Lower leg skin (tissue), 4 donors: ENCODE measurements at regions not wholly inside any gene's neighbourhood (a gene's known extent, or its start where the extent isn't known, plus 50 kb on each side); places are given as distances from the start of the nearest gene placed in this dataset.

Experiments
- DNase-seq, 2 donors: peaks; one replicate each; pipeline ENCODE4 v3.0.0-alpha.2; 2019; ENCODE audit warnings: low spot score in 2 of 2
- H3K4me3 ChIP-seq: fragments of 200-600 bp; sonication (generic); 2 replicates; pipeline ENCODE4 v1.5.1; 2017; ENCODE audit warnings: mild to moderate bottlenecking, low read depth; ENCODE audit not compliant: poor library complexity, severe bottlenecking
- POLR2A ChIP-seq, 2 donors: fragments of 450-650 bp; IDR thresholded peaks; one replicate each; pipeline ENCODE4 v1.6.1; 2016 to 2017; ENCODE audit warnings: antibody characterized with exemption in 2 of 2, mild to moderate bottlenecking in 1 of 2, moderate library complexity in 1 of 2
- WGBS, 2 donors: methylation state at CpG; one replicate each; pipeline ENCODE4 v1.1.5; 2018; 5-methylcytosine and 5-hydroxymethylcytosine counted together
- intact Hi-C: fragments of 100-400 bp; cut with DNase I; formaldehyde crosslinking; loops from one replicate; pipeline ENCODE4 v1.15.0; 2023; ENCODE audit warnings: low total_unique reads
- TF ChIP-seq, protein P1 (sequence below), 3 donors: fragments of 450-650 bp; IDR thresholded peaks; one replicate each; pipeline ENCODE4 v1.5.1; 2016; ENCODE audit warnings: antibody characterized with exemption in 3 of 3, mild to moderate bottlenecking in 3 of 3, moderate library complexity in 2 of 3

DNA sequence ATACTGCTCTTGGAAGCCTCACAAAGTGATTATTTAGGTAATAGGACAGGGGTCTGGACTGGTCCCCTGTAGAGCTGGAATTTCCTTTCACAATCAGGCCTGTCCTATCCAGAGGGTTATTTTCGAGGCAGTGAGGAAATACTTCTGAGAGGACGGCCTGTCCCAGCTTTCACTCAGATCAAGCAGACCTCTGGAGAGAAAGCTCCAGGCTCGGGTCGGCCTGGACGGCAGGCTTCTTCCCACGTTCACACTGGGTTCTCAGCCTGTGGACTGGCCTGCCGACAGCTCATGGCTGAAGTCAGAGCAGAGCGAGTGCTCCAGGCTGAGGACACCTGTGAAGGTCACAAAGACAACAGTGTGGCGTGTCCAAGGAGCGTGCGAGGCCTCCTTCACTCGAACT, 405.3 kb downstream of the VPS13C start:
- TF ChIP-seq, protein P1, sequence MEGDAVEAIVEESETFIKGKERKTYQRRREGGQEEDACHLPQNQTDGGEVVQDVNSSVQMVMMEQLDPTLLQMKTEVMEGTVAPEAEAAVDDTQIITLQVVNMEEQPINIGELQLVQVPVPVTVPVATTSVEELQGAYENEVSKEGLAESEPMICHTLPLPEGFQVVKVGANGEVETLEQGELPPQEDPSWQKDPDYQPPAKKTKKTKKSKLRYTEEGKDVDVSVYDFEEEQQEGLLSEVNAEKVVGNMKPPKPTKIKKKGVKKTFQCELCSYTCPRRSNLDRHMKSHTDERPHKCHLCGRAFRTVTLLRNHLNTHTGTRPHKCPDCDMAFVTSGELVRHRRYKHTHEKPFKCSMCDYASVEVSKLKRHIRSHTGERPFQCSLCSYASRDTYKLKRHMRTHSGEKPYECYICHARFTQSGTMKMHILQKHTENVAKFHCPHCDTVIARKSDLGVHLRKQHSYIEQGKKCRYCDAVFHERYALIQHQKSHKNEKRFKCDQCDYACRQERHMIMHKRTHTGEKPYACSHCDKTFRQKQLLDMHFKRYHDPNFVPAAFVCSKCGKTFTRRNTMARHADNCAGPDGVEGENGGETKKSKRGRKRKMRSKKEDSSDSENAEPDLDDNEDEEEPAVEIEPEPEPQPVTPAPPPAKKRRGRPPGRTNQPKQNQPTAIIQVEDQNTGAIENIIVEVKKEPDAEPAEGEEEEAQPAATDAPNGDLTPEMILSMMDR (IDR thresholded peaks at IDR 0.05) = no peak
- no peak for TF ChIP-seq POLR2A (IDR thresholded peaks at IDR 0.05)
- H3K4me3 ChIP-seq = no peak overlapping the region
- WGBS, 2 donors = 90 to 91% methylated on average over 12 of the region's 12 CpGs
- DNase-seq = no peak
- intact Hi-C loops = no loop called here

DNA sequence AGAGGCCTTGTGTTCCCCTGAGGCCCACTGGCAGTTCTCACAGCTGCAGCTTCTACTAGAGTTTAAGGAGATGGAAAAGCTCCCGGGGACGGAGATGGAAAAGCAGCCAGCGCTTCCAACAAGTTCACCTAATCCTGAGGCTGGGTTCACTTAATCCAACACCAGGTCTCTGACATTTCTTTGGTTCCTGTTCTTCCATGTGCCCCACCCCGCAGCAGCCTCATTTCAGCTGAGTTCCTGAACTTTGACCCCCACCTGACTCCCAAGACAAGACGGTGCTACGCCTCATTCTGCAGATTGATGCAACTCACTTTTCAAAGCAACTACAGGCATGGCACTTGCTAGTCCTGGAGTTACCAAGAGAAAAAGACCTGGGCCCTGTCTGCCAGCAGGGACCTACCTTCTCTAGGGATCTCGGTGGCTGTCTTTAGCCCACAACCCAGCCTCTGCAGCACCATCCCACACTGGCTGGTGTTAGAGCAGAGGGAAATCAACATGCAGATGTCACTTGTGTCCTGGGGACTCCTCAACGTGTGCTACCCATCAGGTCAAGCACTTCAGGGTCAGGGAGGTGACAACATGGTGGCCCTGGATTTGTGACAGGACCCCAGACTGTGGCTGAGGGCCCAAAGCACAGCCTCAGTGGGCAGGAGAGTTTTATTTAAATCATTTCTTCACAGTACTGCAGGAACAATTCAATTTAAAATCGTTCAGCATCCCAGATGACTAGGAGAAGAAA, 406.1 kb downstream of the VPS13C start:
- 86 to 88% methylated on average over 9 of the region's 9 CpGs for WGBS, 2 donors
- DNase-seq = no peak
- intact Hi-C loops = no loop called here
- no peak overlapping the region for H3K4me3 ChIP-seq
- TF ChIP-seq POLR2A (IDR thresholded peaks at IDR 0.05) = no peak
- TF ChIP-seq, protein P1 (IDR thresholded peaks at IDR 0.05) = no peak

DNA sequence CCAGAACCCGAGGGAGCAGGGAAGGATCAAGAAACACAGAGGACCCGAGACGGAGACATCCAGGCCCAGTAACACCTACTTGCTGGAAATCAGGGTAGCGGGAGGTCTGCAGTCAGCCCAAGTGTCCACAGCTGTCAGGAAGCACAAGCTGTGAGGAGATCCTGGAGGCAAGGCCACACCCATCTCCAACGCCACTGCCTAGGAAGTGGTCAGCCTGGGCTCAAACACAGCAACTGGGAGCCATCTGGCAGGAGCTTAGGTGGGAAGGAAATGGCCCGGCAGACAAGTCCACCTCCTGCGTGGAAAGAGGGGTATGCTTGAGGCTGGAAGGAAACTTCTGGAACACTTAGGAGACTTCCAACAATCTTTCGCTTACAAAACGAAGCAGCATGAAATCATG, 407.1 kb downstream of the VPS13C start:
- no peak for TF ChIP-seq POLR2A (IDR thresholded peaks at IDR 0.05)
- TF ChIP-seq, protein P1 (IDR thresholded peaks at IDR 0.05) = no peak

DNA sequence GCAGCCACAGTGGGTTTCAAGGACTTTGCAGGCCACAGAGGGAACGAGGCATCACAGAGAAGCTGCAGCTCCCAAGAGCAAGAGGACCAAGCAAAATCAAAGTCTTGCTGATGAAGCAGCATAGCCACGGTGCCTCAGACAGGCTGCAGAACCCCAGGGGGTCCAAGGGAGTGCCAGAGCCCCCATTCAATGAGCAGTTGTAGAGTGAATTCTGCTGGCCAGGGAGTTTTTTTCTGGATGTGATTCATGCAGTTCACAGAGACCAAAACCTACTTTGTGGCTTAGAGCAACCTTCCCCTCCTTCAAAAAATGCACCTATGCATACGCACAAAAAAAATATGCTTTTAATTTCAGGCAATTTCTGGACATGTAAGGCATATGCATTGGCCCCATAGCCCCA, 409.0 kb downstream of the VPS13C start:
- 77 to 80% methylated on average over 3 of the region's 3 CpGs for WGBS, 2 donors
- no peak overlapping the region for H3K4me3 ChIP-seq
- DNase-seq = no peak
- no peak for TF ChIP-seq POLR2A (IDR thresholded peaks at IDR 0.05)
- TF ChIP-seq, protein P1 (IDR thresholded peaks at IDR 0.05) = no peak
- intact Hi-C loops = no loop called here

More for the DNA sequence above, 407.1 kb downstream of the VPS13C start:
- intact Hi-C loops = no loop called here
- 67 to 75% methylated on average over 9 of the region's 9 CpGs for WGBS, 2 donors
- no peak overlapping the region for H3K4me3 ChIP-seq
- no peak for DNase-seq

DNA sequence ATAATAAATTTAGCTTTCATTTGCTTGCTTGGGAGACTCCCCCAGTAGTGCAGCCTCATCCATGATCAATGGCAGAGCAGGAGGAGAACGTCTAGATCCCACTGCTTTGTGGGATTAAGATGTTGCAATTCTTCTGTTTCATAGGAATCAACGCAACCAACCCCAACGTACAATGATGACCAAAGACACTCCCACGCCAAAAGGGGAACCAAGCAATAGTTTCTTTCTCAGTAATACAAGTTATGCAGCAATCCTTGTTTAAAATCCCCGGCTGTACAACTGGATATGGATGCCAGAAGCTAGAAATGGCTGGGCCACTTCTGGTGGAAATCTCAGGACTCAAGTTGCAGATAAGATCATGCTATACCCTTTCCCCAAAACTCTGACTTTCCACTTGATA, 411.2 kb downstream of the VPS13C start:
- intact Hi-C loops = no loop called here
- no peak for DNase-seq
- no peak for TF ChIP-seq POLR2A (IDR thresholded peaks at IDR 0.05)
- TF ChIP-seq, protein P1 (IDR thresholded peaks at IDR 0.05) = no peak
- WGBS, 2 donors = 72 to 85% methylated on average over 5 of the region's 5 CpGs
- no peak overlapping the region for H3K4me3 ChIP-seq

DNA sequence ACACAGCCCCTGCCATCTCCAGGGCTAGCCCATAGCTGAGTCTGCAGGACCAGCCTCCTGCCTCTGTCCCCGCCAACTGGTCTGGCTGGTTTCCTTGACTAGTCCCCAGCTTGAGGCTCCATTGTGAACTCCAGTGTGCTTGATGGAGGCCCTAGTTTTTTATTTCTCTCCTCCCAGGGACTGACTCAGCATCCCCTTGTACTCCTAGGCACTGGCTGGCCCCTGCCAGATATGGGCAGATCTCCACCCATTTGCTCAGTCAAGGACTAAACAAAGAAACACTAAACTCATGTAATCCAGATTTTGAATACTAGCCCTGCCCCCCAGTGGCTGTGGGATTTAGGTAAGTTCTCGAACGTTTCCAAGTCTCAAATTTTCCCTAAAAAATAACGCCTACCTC, 415.4 kb upstream of the RORA start:
- H3K4me3 ChIP-seq = no peak overlapping the region
- no peak for TF ChIP-seq POLR2A (IDR thresholded peaks at IDR 0.05)
- TF ChIP-seq, protein P1 (IDR thresholded peaks at IDR 0.05) = no peak
- 82 to 83% methylated on average over 4 of the region's 4 CpGs for WGBS, 2 donors
- no peak for DNase-seq
- intact Hi-C loops = no loop called here
